ENCODE measurements at regions not wholly inside any gene's neighbourhood (a gene's known extent, or its start where the extent isn't known, plus 50 kb on each side); places are given as distances from the start of the nearest gene placed in this dataset.

GRCh38 chr9:94159069-94159939 lies 75.0 kb downstream of the PTPDC1 start:
- in situ Hi-C loops (cut with HindIII; ENCODE audit: low pct_unique_long_range_greater_than_20kb, low sequenced_read_pairs): no loop called here
- DNase-seq (ENCODE audit: low read depth, low spot score): no peak

GRCh38 chr9:94160594-94161501 lies 76.6 kb downstream of the PTPDC1 start:
- in situ Hi-C loops (cut with HindIII; ENCODE audit: low pct_unique_long_range_greater_than_20kb, low sequenced_read_pairs): no loop called here
- peak; percentile 36 for DNase-seq (ENCODE audit: low read depth, low spot score)

- in situ Hi-C loops (cut with HindIII; ENCODE audit: low pct_unique_long_range_greater_than_20kb, low sequenced_read_pairs): no loop called here
- DNase-seq (ENCODE audit: low read depth, low spot score): no peak
Observed at GRCh38 chr9:94161673-94162072, 77.4 kb downstream of the PTPDC1 start.

- no peak for DNase-seq (ENCODE audit: low read depth, low spot score)
- in situ Hi-C loops (cut with HindIII; ENCODE audit: low pct_unique_long_range_greater_than_20kb, low sequenced_read_pairs): no loop called here
Observed at GRCh38 chr9:94164806-94165549, 80.7 kb downstream of the PTPDC1 start.

- peak; percentile 98 for DNase-seq (ENCODE audit: low read depth, low spot score)
- in situ Hi-C loops (cut with HindIII; ENCODE audit: low pct_unique_long_range_greater_than_20kb, low sequenced_read_pairs): no loop called here
Observed at GRCh38 chr9:94165592-94166235, 81.5 kb downstream of the PTPDC1 start.

GRCh38 chr9:94166236-94166975 lies 82.1 kb downstream of the PTPDC1 start:
- DNase-seq (ENCODE audit: low read depth, low spot score): peak; percentile 99

GRCh38 chr9:94166976-94167346 lies 82.7 kb downstream of the PTPDC1 start:
- DNase-seq (ENCODE audit: low read depth, low spot score): no peak

More at GRCh38 chr9:94166236-94166975, 82.1 kb downstream of the PTPDC1 start:
- in situ Hi-C loops (cut with HindIII; ENCODE audit: low pct_unique_long_range_greater_than_20kb, low sequenced_read_pairs): no loop called here

GRCh38 chr9:94167376-94167890 lies 83.2 kb downstream of the PTPDC1 start:
- in situ Hi-C loops (cut with HindIII; ENCODE audit: low pct_unique_long_range_greater_than_20kb, low sequenced_read_pairs): no loop called here

More at GRCh38 chr9:94166976-94167346, 82.7 kb downstream of the PTPDC1 start:
- in situ Hi-C loops (cut with HindIII; ENCODE audit: low pct_unique_long_range_greater_than_20kb, low sequenced_read_pairs): no loop called here

GRCh38 chr9:94168203-94169000 lies 84.1 kb downstream of the PTPDC1 start:
- in situ Hi-C loops (cut with HindIII; ENCODE audit: low pct_unique_long_range_greater_than_20kb, low sequenced_read_pairs): no loop called here
- DNase-seq (ENCODE audit: low read depth, low spot score): no peak

More at GRCh38 chr9:94167376-94167890, 83.2 kb downstream of the PTPDC1 start:
- DNase-seq (ENCODE audit: low read depth, low spot score): no peak

- DNase-seq (ENCODE audit: low read depth, low spot score): no peak
- in situ Hi-C loops (cut with HindIII; ENCODE audit: low pct_unique_long_range_greater_than_20kb, low sequenced_read_pairs): loop anchor here (10.0 kb wide), 1 partner anchor 85 kb away; the partner anchor contains the start of gene PTPDC1
Observed at GRCh38 chr9:94169968-94170367, 85.7 kb downstream of the PTPDC1 start.

GRCh38 chr9:94173632-94174031 lies 85.5 kb upstream of the ZNF169 start:
- DNase-seq (ENCODE audit: low read depth, low spot score): no peak
- in situ Hi-C loops (cut with HindIII; ENCODE audit: low pct_unique_long_range_greater_than_20kb, low sequenced_read_pairs): loop anchor here (10.0 kb wide), 1 partner anchor 89 kb away; the partner anchor contains the start of gene PTPDC1

- in situ Hi-C loops (cut with HindIII; ENCODE audit: low pct_unique_long_range_greater_than_20kb, low sequenced_read_pairs): loop anchor here (10.0 kb wide), 1 partner anchor 89 kb away; the partner anchor contains the start of gene PTPDC1
- DNase-seq (ENCODE audit: low read depth, low spot score): no peak
Observed at GRCh38 chr9:94174164-94174563, 84.9 kb upstream of the ZNF169 start.

GRCh38 chr9:94175669-94176068 lies 83.4 kb upstream of the ZNF169 start:
- no peak for DNase-seq (ENCODE audit: low read depth, low spot score)
- in situ Hi-C loops (cut with HindIII; ENCODE audit: low pct_unique_long_range_greater_than_20kb, low sequenced_read_pairs): loop anchor here (10.0 kb wide), 1 partner anchor 91 kb away; the partner anchor contains the start of gene PTPDC1

- in situ Hi-C loops (cut with HindIII; ENCODE audit: low pct_unique_long_range_greater_than_20kb, low sequenced_read_pairs): loop anchor here (10.0 kb wide), 1 partner anchor 92 kb away; the partner anchor contains the start of gene PTPDC1
- DNase-seq (ENCODE audit: low read depth, low spot score): no peak
Observed at GRCh38 chr9:94176608-94177007, 82.5 kb upstream of the ZNF169 start.

- DNase-seq (ENCODE audit: low read depth, low spot score): no peak
- in situ Hi-C loops (cut with HindIII; ENCODE audit: low pct_unique_long_range_greater_than_20kb, low sequenced_read_pairs): loop anchor here (10.0 kb wide), 1 partner anchor 94 kb away; the partner anchor contains the start of gene PTPDC1
Observed at GRCh38 chr9:94178927-94179326, 80.2 kb upstream of the ZNF169 start.

All from SK-MEL-5 (cell line).